Ectodermal cell (in vitro differentiated cells): ENCODE measurements at regions not wholly inside any gene's neighbourhood (a gene's known extent, or its start where the extent isn't known, plus 50 kb on each side); places are given as distances from the start of the nearest gene placed in this dataset.

Experiments used
- H3K27ac ChIP-seq: 2 replicates; pipeline ENCODE4 v1.7.0; 2013; ENCODE audit warnings: mild to moderate bottlenecking, low read depth, low read length; ENCODE audit not compliant: insufficient read depth, poor library complexity, severe bottlenecking
- H3K27me3 ChIP-seq: 2 replicates; pipeline ENCODE4 v1.7.0; 2013; ENCODE audit warnings: mild to moderate bottlenecking, low read length; ENCODE audit not compliant: insufficient read depth, control insufficient read depth, poor library complexity, severe bottlenecking
- H3K36me3 ChIP-seq: one replicate; pipeline ENCODE4 v1.7.0; 2013; ENCODE audit warnings: low read length; ENCODE audit not compliant: control insufficient read depth, insufficient read depth
- H3K4me1 ChIP-seq: one replicate; pipeline ENCODE4 v1.7.0; 2013; ENCODE audit warnings: low read length; ENCODE audit not compliant: control insufficient read depth, insufficient read depth
- H3K4me3 ChIP-seq: 2 replicates; pipeline ENCODE4 v1.7.0; 2013; ENCODE audit warnings: low read depth, low read length, control low read depth; ENCODE audit not compliant: insufficient read depth
- H3K9me3 ChIP-seq: 2 replicates; pipeline ENCODE4 v1.7.0; 2013; ENCODE audit warnings: mild to moderate bottlenecking, low read length, moderate library complexity; ENCODE audit not compliant: control insufficient read depth
- WGBS, 2 experiments: methylation state at CpG; one replicate each; pipeline ENCODE4 v1.1.7; 2013; ENCODE audit warnings: missing lambda C conversion rate in 2 of 2; 5-methylcytosine and 5-hydroxymethylcytosine counted together

GRCh38 chr14:104277416-104278213, 139.2 kb downstream of the KIF26A start:
- Histone ChIP-seq H3K4me1 (peaks cover 3% of the 10 kb centered on the region), H3K36me3 (no peaks in the 10 kb centered on the region), H3K27ac (no peak overlapping the region), H3K27me3 (no peaks in the 10 kb centered on the region), H3K9me3 (no peaks in the 10 kb centered on the region), H3K4me3 (no peak overlapping the region)
- 88 to 89% methylated on average over 30 of the region's 30 CpGs for WGBS, 2 experiments

- Histone ChIP-seq H3K4me3 (no peak overlapping the region), H3K4me1 (peaks cover 3% of the 10 kb centered on the region), H3K27me3 (no peaks in the 10 kb centered on the region), H3K36me3 (no peaks in the 10 kb centered on the region), H3K9me3 (no peaks in the 10 kb centered on the region), H3K27ac (no peak overlapping the region)
- WGBS, 2 experiments: 91 to 96% methylated on average over 4 of the region's 4 CpGs
These were observed 139.8 kb downstream of the KIF26A start for GRCh38 chr14:104278214-104278534.

DNA sequence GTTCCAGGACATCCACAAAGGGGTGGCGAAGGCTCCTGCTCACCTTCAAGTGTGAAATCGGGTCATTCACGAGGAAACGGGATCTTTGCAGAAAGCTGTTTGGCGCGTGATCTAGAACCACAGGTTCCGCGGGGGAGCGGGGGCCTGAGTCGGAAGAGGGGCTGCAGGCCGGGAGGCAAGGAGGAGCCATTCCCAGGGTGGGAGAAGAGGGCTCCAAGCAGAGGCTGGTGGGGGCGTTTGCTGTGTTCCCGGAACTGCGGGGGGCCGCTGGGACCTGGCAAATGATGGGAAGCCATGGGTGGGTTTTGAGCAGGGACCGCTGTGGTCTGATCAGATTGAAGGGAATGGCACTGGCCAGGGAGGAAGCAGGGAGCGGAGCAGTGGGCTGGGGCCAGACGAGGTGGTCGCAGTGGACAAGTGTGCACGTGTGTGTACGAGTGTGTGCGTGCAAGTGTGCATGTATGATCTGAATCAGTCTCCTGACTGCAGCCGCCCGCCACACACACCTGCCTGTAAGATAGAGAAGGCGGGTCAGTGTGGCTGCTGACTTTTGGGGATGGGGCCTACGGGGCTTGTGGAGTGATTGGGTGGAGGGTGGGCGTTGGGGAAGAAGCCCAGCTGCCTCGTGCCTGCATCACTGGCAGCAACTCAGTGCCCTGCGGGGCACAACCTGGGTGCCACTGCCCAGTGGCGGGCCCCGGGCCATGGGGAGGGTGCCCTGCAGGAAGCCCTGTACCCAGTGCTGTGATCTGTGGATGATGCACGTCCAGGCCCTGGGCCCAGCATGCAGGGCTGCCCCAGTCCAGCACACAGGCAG, 141.9 kb downstream of the KIF26A start:
- H3K27me3 ChIP-seq: no peaks in the 10 kb centered on the region
- 95 to 97% methylated on average over 32 of the region's 32 CpGs for WGBS, 2 experiments
- peaks cover 8% of the 10 kb centered on the region for H3K4me1 ChIP-seq
- H3K4me3 ChIP-seq: no peak overlapping the region
- H3K9me3 ChIP-seq: no peaks in the 10 kb centered on the region
- H3K27ac ChIP-seq: no peak overlapping the region
- H3K36me3 ChIP-seq: no peaks in the 10 kb centered on the region

DNA sequence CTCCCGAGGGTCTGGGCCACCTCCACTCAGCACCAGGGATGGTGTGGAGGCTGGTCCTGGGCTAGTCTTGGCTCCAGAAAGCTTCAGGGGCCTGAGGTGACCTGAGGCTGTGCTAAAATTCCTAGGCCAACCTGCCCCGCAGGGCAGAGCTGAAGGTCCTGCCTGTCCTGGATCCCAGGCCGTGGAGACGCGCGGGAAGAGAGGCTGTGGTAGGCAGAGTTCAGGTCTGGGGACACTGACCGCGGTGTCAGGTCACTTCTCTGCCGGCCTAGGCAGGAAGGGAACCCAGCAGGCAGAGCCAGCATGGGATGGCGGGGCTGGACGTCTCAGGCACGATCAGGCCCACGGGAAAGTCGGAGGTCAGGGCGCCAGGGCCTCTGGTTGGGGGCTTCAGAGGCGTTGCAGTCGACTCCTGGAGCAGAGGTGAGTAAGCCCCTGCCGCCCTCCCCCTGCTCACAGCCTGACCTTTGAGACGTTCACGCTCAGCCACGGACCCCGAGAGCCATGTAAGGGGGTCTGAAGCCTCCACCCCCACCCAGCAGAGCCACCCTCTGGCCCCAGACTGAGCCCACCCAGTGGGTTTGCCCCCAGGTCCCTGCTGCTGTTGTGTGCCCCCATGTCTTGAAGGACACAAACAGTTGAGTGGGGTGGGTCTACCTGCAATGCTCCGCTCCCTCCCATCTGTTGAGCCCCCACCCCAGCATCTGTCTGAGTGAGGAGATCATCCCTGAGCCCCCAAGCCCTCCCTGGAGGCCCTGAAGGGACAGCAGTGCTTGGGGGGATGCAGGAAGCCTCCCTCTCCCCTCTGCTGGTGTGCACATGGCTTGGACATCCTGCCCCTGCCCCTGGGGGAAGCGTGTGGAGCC, 142.7 kb downstream of the KIF26A start:
- Histone ChIP-seq H3K27ac (no peak overlapping the region), H3K4me3 (no peak overlapping the region), H3K9me3 (no peaks in the 10 kb centered on the region), H3K36me3 (no peaks in the 10 kb centered on the region), H3K4me1 (peaks cover 8% of the 10 kb centered on the region), H3K27me3 (no peaks in the 10 kb centered on the region)
- WGBS, 2 experiments: 85 to 86% methylated on average over 24 of the region's 24 CpGs

GRCh38 chr14:104281768-104282301, 143.4 kb downstream of the KIF26A start:
- no peaks in the 10 kb centered on the region for H3K36me3 ChIP-seq
- H3K27ac ChIP-seq: no peak overlapping the region
- H3K27me3 ChIP-seq: no peaks in the 10 kb centered on the region
- no peak overlapping the region for H3K4me3 ChIP-seq
- WGBS, 2 experiments: 93 to 95% methylated on average over 11 of the region's 11 CpGs
- H3K4me1 ChIP-seq: peaks cover 8% of the 10 kb centered on the region
- H3K9me3 ChIP-seq: no peaks in the 10 kb centered on the region

DNA sequence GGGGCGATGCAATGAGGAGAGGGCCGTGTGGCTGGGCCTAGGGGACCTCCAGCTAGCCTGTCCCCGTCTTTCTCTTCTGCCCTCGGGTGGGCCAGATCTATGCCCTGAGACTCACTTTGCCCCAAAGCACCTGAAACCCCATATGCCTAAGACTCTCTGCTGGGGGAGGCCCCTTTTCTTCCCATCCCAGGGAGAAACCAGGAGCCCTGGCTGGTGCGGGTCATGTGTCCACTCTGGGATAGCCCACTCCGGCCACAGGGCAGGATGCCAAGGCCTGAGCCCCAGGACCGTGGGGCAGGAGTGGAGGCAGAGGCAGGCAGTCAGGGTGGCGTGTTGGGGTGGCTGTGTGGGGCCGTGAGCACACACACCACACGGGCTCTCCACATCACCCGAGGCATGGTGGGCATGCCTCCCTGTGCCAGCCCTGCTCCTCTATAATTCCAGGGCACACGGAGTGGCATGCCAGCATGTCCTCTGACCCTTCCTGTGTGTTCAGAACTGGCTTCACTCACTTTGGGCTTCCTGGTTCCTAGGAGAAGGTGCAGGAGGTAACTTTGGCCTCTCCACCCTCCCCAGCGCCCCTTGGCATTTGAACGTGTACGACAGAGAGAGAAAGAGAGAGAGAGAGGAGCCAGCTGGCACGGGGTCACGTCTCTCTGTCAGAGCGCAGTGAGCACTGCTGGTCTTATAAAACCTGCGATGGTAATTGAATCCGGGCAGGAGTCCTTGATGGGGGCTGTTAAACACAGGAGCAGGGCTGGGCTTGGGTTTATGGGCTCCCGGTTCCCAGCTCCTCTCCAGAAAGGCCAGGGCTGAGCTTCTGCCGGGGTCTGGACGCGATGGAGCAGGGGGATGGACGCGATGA, 144.2 kb downstream of the KIF26A start:
- Histone ChIP-seq H3K27ac (no peak overlapping the region), H3K9me3 (no peaks in the 10 kb centered on the region), H3K4me3 (no peak overlapping the region), H3K4me1 (peaks cover 8% of the 10 kb centered on the region), H3K27me3 (no peaks in the 10 kb centered on the region), H3K36me3 (no peaks in the 10 kb centered on the region)
- WGBS, 2 experiments: 90 to 91% methylated on average over 26 of the region's 26 CpGs

DNA sequence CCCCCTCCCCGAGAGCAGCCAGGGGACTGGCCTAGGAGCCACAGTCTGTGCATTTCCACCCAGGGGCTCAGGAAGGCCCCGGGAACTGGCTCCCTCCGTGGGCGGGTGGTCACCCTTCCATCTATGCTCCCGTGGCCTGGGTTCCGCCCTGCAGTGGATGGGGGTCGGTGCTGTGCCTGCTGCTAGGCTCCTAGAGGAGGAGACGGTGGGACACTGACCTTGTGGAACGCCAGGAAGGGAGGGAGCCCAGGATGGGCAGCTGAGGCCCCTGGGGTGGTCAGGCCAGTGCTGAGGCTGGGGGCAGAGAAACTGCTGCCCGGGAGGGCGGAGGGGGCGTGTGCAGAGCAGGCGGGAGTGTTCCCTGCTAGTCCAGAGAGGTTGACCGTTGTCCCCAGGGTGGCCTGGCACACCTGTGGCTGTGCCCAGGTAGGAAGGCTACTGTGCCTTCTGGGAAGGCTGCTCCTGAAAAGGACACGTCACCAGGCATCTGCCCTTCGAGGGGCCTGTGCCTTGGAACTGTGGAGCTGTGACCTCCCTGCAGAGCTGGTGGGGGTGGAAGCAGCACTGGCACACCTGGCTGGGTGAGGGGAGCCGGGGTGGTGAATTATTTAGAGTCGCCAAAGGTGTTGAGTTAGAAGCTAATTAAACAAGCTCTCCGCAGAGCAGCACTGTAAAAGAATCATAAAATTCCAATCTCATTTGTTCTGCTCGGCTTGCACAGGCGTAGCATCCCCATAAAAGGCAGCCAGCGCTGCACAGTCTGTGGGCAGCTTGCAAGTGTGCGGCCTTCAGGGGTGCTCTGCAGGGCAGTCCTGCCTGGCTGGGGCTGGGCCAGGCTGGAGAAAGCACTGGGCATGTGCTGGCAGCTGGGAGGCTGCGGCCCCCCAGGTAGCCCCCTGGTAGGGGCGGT, 145.1 kb downstream of the KIF26A start:
- peaks cover 4% of the 10 kb centered on the region for H3K27me3 ChIP-seq
- H3K36me3 ChIP-seq: no peaks in the 10 kb centered on the region
- no peak overlapping the region for H3K27ac ChIP-seq
- no peaks in the 10 kb centered on the region for H3K9me3 ChIP-seq
- H3K4me1 ChIP-seq: peaks cover 8% of the 10 kb centered on the region
- no peak overlapping the region for H3K4me3 ChIP-seq
- 92% methylated on average over 25 of the region's 25 CpGs for WGBS, 2 experiments

DNA sequence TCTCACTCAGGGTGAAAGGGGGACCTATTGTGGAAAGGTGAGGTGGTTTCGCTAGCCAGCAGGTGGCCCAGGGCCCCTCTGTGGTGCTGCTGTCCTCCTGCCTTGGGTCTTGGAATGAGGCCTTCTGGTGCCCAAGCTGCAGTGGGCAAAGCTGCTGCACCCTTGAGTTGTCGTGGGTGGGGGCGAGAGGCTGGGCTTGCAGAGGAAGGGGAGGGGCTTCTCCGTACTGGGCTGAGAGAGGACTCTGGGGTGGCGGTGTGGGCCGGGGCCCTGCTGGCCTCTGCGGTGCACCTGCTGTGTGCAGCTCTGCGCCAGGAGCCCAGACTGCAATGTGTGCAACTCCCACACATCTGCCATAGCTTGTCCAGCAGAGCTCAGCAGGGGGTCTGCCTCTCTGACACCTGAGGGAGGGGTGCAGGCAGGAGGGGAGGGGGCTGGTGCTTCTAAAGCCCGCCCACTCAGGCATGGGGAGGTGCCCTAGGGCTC, 145.8 kb downstream of the KIF26A start:
- H3K4me3 ChIP-seq: no peak overlapping the region
- H3K4me1 ChIP-seq: peaks cover 8% of the 10 kb centered on the region
- WGBS, 2 experiments: 86 to 88% methylated on average over 9 of the region's 9 CpGs
- H3K9me3 ChIP-seq: no peaks in the 10 kb centered on the region
- no peak overlapping the region for H3K27ac ChIP-seq
- no peaks in the 10 kb centered on the region for H3K36me3 ChIP-seq
- H3K27me3 ChIP-seq: peaks cover 4% of the 10 kb centered on the region
